SW 1271 (cell line): ENCODE measurements at regions not wholly inside any gene's neighbourhood (a gene's known extent, or its start where the extent isn't known, plus 50 kb on each side); places are given as distances from the start of the nearest gene placed in this dataset.

ENCODE experiments used
- DNase-seq, 2 experiments: peaks; one replicate each; lab custom pipeline; 2025; lab: John Stamatoyannopoulos, UW

- DNase-seq: no peak
Measured at GRCh38 chr18:51649796-51650195, 452.3 kb upstream of the MEX3C start.

- DNase-seq: no peak
Measured at GRCh38 chr18:51651761-51652160, 454.3 kb upstream of the MEX3C start.

- DNase-seq: no peak
Measured at GRCh38 chr18:51653507-51654213, 456.2 kb upstream of the MEX3C start.

GRCh38 chr18:51654488-51655326 is 457.2 kb upstream of the MEX3C start:
- DNase-seq: no peak

GRCh38 chr18:51655327-51655698 is 457.8 kb upstream of the MEX3C start:
- no peak for DNase-seq

- no peak for DNase-seq
Measured at GRCh38 chr18:51656249-51656648, 458.8 kb upstream of the MEX3C start.

- no peak for DNase-seq
Measured at GRCh38 chr18:51658436-51658835, 461.0 kb upstream of the MEX3C start.

GRCh38 chr18:51659781-51660180 is 462.3 kb upstream of the MEX3C start:
- no peak for DNase-seq

GRCh38 chr18:51660188-51660715 is 462.8 kb upstream of the MEX3C start:
- no peak for DNase-seq

GRCh38 chr18:51664236-51664635 is 466.8 kb upstream of the MEX3C start:
- DNase-seq: no peak

GRCh38 chr18:51666763-51667191 is 469.3 kb upstream of the MEX3C start:
- no peak for DNase-seq

GRCh38 chr18:51668101-51668500 is 470.6 kb upstream of the MEX3C start:
- peak in 1 of 2 experiments; percentile 21 for DNase-seq

GRCh38 chr18:51668607-51669006 is 471.1 kb upstream of the MEX3C start:
- no peak for DNase-seq

- no peak for DNase-seq
Measured at GRCh38 chr18:51686590-51686989, 489.1 kb upstream of the MEX3C start.

GRCh38 chr18:51687845-51688585 is 490.5 kb upstream of the MEX3C start:
- DNase-seq: no peak

- no peak for DNase-seq
Measured at GRCh38 chr18:51692612-51693011, 495.1 kb upstream of the MEX3C start.

- DNase-seq: no peak
Measured at GRCh38 chr18:51711298-51711889, 513.9 kb upstream of the MEX3C start.

- DNase-seq: no peak
Measured at GRCh38 chr18:51712821-51713220, 515.3 kb upstream of the MEX3C start.

- no peak for DNase-seq
Measured at GRCh38 chr18:51716277-51716676, 518.8 kb upstream of the MEX3C start.

GRCh38 chr18:51721388-51721787 is 523.9 kb upstream of the MEX3C start:
- no peak for DNase-seq

GRCh38 chr18:51721996-51722395 is 524.5 kb upstream of the MEX3C start:
- no peak for DNase-seq
